ENCODE measurements at regions not wholly inside any gene's neighbourhood (a gene's known extent, or its start where the extent isn't known, plus 50 kb on each side); places are given as distances from the start of the nearest gene placed in this dataset.

DNA sequence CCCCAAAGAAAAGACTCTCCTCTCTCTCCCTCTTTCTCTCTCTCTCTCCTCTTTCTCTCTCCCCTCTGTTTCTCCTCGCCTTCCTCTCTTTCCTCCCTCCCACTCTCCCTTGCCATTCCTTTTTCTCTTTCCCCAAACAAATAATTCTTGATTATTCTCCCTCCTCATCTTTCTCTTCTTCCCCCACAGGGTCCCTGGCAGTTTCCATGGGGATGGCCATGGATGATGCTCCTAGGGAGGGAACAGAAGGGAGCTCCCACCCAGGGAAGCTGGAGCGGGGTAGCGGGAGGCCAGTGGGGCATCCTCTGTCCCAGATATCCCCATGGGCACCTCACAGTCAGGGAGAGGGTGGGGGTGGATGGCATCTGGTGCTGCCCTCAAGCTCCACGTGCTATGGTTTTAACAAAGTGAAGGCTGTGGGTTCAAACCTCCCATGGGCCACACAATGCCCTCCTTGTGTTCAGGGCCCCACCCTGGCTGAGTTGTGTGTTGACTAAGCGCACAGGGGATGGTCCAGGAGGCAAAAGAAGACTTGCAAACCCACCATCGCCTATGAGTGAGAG, 266.4 kb downstream of the BUD13 start:
- no peak overlapping the region for H3K4me3 ChIP-seq (ENCODE audit: low read length)
- no peaks in the 10 kb centered on the region for H3K4me1 ChIP-seq (ENCODE audit: control insufficient read depth, insufficient read depth, low read length)
- H3K36me3 ChIP-seq (ENCODE audit: control insufficient read depth, insufficient read depth, low read length), result no peaks in the 10 kb centered on the region
- H3K27me3 ChIP-seq (ENCODE audit: control insufficient read depth, insufficient read depth, low read length), result peaks cover 25% of the 10 kb centered on the region
- H3K27ac ChIP-seq (ENCODE audit: low read length), result no peak overlapping the region
- WGBS (ENCODE audit: insufficient coverage, low lambda C conversion rate), result 62% methylated on average over 1 of the region's 6 CpGs
- DNase-seq, result no peak
- no peaks in the 10 kb centered on the region for H3K9me3 ChIP-seq (ENCODE audit: control insufficient read depth, low read depth, low read length)

GRCh38 chr11:116505298-116506262, 267.2 kb downstream of the BUD13 start:
- no peak for DNase-seq
- Histone ChIP-seq H3K4me1 (ENCODE audit: control insufficient read depth, insufficient read depth, low read length) (no peaks in the 10 kb centered on the region), H3K4me3 (ENCODE audit: low read length) (no peak overlapping the region), H3K27ac (ENCODE audit: low read length) (no peak overlapping the region), H3K9me3 (ENCODE audit: control insufficient read depth, low read depth, low read length) (no peaks in the 10 kb centered on the region), H3K27me3 (ENCODE audit: control insufficient read depth, insufficient read depth, low read length) (peaks cover 32% of the 10 kb centered on the region), H3K36me3 (ENCODE audit: control insufficient read depth, insufficient read depth, low read length) (no peaks in the 10 kb centered on the region)
- 53% methylated on average over 4 of the region's 12 CpGs for WGBS (ENCODE audit: insufficient coverage, low lambda C conversion rate)

- peaks cover 41% of the 10 kb centered on the region for H3K27me3 ChIP-seq (ENCODE audit: control insufficient read depth, insufficient read depth, low read length)
- H3K4me1 ChIP-seq (ENCODE audit: control insufficient read depth, insufficient read depth, low read length), result no peaks in the 10 kb centered on the region
- no peaks in the 10 kb centered on the region for H3K9me3 ChIP-seq (ENCODE audit: control insufficient read depth, low read depth, low read length)
- no peaks in the 10 kb centered on the region for H3K36me3 ChIP-seq (ENCODE audit: control insufficient read depth, insufficient read depth, low read length)
- WGBS (ENCODE audit: insufficient coverage, low lambda C conversion rate), result 70% methylated on average over 2 of the region's 15 CpGs
- no peak overlapping the region for H3K4me3 ChIP-seq (ENCODE audit: low read length)
- no peak overlapping the region for H3K27ac ChIP-seq (ENCODE audit: low read length)
- DNase-seq, result no peak
Observed at GRCh38 chr11:116504541-116505297, 268.1 kb downstream of the BUD13 start.

DNA sequence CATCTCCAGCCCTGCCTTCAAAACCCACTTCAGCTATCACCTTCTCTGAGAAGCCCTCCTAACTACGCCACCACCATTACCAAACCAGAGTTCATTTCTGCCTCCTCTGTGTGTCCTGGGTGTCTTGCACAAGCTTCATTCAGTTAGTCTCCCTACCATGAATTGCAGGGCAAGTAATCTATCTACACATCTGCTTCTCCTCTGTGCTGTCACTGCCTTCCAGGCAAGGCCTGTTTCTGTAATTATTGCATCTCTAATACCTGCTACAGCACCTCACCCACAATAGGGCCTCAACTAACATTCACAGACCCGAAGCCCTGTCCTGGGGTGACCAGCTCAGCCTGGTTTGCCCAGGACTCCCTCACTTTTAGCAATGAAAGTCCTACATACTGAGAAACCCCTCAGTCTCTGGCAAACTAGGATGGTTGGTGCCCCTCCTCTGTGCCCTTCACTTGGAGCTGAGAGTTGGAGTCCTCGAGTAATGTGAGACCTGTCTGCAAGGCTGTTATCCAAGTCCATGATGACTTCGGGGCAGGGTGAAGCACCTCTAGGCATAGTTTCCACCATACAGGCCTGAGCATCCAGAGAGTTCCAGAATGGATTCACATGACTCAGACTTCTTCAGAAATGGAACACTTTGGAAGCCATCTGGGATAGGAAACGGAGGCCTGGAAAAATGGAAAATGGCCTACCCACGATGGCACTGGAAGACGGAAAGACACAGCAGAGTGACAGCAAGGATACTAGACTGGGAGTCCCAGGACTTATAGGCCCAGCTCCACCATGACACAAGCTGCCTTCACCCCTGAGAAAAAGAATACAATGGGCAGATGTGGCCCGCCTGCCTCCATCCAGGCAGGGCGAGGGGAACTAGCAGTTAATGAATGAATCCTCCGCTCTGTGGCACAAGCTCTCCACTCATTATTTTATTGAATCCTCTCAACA, 269.3 kb downstream of the BUD13 start:
- H3K27ac ChIP-seq (ENCODE audit: low read length), result no peak overlapping the region
- H3K4me3 ChIP-seq (ENCODE audit: low read length), result no peak overlapping the region
- 100% methylated on average over 1 of the region's 10 CpGs for WGBS (ENCODE audit: insufficient coverage, low lambda C conversion rate)
- H3K36me3 ChIP-seq (ENCODE audit: control insufficient read depth, insufficient read depth, low read length), result no peaks in the 10 kb centered on the region
- no peak for DNase-seq
- no peaks in the 10 kb centered on the region for H3K9me3 ChIP-seq (ENCODE audit: control insufficient read depth, low read depth, low read length)
- H3K4me1 ChIP-seq (ENCODE audit: control insufficient read depth, insufficient read depth, low read length), result no peaks in the 10 kb centered on the region
- peaks cover 46% of the 10 kb centered on the region for H3K27me3 ChIP-seq (ENCODE audit: control insufficient read depth, insufficient read depth, low read length)

DNA sequence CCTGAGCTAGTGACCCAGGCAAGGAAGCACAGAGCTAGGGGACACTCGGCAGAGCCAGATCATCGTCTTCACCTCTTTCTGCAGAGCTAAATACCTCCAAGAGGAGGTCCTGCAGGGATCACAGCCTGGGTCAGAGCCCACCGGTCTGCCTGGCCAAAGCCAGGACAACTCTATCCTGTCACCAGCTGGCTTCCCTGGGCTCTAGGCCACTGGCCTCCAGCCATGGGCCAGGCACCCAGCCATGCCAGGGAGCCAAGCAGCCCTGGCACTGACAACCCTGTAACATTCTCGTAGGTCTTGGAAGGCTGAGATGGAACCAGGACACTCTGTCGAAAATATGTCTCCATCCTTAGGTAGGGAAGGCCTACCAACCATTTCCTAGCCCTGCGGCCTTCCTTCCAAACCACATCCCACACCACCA, 270.1 kb downstream of the BUD13 start:
- Histone ChIP-seq H3K27ac (ENCODE audit: low read length) (no peak overlapping the region), H3K36me3 (ENCODE audit: control insufficient read depth, insufficient read depth, low read length) (no peaks in the 10 kb centered on the region), H3K27me3 (ENCODE audit: control insufficient read depth, insufficient read depth, low read length) (peaks cover 39% of the 10 kb centered on the region), H3K9me3 (ENCODE audit: control insufficient read depth, low read depth, low read length) (no peaks in the 10 kb centered on the region), H3K4me1 (ENCODE audit: control insufficient read depth, insufficient read depth, low read length) (no peaks in the 10 kb centered on the region), H3K4me3 (ENCODE audit: low read length) (no peak overlapping the region)
- DNase-seq, result no peak
- WGBS (ENCODE audit: insufficient coverage, low lambda C conversion rate), result no CpG with 5 or more reads among the region's 6 CpGs

DNA sequence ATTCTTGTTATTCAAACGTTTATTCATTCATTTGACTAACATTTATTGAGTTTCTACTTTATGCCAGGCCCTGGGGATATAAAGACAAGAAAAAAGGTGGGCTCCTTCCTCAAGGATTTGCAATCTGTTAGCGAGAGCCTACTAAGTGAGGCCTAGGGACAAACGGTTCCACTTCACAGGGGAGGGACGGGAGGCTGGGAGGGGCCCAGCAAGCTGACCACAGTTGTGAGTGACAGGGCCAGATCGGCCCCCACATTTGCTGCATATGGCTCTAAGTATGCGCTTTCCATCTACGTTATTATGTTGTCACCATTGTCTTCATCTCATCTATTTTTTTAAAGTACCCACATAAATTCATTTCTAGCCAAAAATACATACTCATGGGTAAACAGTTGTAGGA, 271.1 kb downstream of the BUD13 start:
- Histone ChIP-seq H3K9me3 (ENCODE audit: control insufficient read depth, low read depth, low read length) (no peaks in the 10 kb centered on the region), H3K4me1 (ENCODE audit: control insufficient read depth, insufficient read depth, low read length) (no peaks in the 10 kb centered on the region), H3K27ac (ENCODE audit: low read length) (no peak overlapping the region), H3K4me3 (ENCODE audit: low read length) (no peak overlapping the region), H3K27me3 (ENCODE audit: control insufficient read depth, insufficient read depth, low read length) (peaks cover 31% of the 10 kb centered on the region), H3K36me3 (ENCODE audit: control insufficient read depth, insufficient read depth, low read length) (no peaks in the 10 kb centered on the region)
- WGBS (ENCODE audit: insufficient coverage, low lambda C conversion rate), result 60% methylated on average over 3 of the region's 7 CpGs
- no peak for DNase-seq

- no peak for DNase-seq
- Histone ChIP-seq H3K9me3 (ENCODE audit: control insufficient read depth, low read depth, low read length) (no peaks in the 10 kb centered on the region), H3K4me1 (ENCODE audit: control insufficient read depth, insufficient read depth, low read length) (no peaks in the 10 kb centered on the region), H3K27ac (ENCODE audit: low read length) (no peak overlapping the region), H3K27me3 (ENCODE audit: control insufficient read depth, insufficient read depth, low read length) (peaks cover 31% of the 10 kb centered on the region), H3K4me3 (ENCODE audit: low read length) (no peak overlapping the region), H3K36me3 (ENCODE audit: control insufficient read depth, insufficient read depth, low read length) (no peaks in the 10 kb centered on the region)
- WGBS (ENCODE audit: insufficient coverage, low lambda C conversion rate), result no CpG with 5 or more reads among the region's 18 CpGs
Observed at GRCh38 chr11:116500947-116501602, 271.7 kb downstream of the BUD13 start.

DNA sequence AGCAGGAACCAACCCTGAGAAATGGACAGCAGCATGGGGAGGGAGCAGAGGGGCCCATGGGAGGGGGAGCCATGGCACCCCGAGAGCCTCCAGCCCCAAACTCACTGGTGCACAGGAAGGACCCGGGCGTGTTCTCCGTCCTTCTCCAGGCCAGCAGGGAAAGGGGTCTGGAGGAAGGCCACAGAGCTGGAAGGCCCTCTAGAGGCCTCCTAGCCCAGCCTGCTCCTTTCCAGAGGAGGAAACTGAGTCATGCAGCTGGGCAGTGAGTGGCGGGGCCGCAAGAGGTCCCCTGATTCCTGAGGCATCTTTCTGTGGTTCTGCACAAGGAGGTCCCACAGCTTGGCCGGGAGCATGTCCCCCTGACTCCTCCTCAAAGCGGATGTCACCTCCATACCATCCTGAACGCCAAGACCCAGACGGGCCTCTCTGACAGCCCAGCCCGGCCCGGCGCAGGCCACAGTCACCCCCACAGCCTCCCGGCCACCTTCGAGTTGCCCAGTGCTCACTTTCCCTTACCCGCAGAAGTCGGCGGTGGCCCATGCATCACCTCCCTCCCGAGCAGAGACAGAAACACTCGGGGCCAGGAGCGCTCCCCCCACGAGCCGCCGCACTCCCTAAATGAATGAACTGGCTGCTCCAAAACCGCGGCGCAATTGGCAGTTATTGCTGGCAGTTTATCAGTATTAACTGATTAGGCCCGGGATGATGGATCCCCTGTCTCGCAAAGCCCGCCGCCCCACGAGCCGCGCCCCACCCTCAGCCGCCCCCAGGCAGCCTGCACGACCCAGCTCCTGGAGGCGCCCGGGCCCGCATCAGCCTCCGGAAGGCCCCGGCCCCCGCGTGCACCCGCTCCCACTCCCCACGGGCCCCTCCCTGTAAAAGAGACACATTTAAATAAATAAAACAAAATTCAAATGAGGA, 272.5 kb downstream of the BUD13 start:
- Histone ChIP-seq H3K27ac (ENCODE audit: low read length) (no peak overlapping the region), H3K9me3 (ENCODE audit: control insufficient read depth, low read depth, low read length) (no peaks in the 10 kb centered on the region), H3K36me3 (ENCODE audit: control insufficient read depth, insufficient read depth, low read length) (no peaks in the 10 kb centered on the region), H3K4me1 (ENCODE audit: control insufficient read depth, insufficient read depth, low read length) (no peaks in the 10 kb centered on the region), H3K27me3 (ENCODE audit: control insufficient read depth, insufficient read depth, low read length) (peaks cover 27% of the 10 kb centered on the region), H3K4me3 (ENCODE audit: low read length) (no peak overlapping the region)
- DNase-seq, result no peak
- no CpG with 5 or more reads among the region's 45 CpGs for WGBS (ENCODE audit: insufficient coverage, low lambda C conversion rate)

All from large intestine (tissue), 3 donors.